GM18508 (cell line): ENCODE measurements at regions not wholly inside any gene's neighbourhood (a gene's known extent, or its start where the extent isn't known, plus 50 kb on each side); places are given as distances from the start of the nearest gene placed in this dataset.
"Not testable (repeated sequence)": the region's sequence is repeated elsewhere in the genome, so short reads cannot be mapped to it uniquely, and the experiment has no call there.

ENCODE experiments used
- ATAC-seq: cut with Tn5 transposase; IDR thresholded peaks from one replicate; pipeline ENCODE4 v1.9.1; 2021; ENCODE audit warnings: moderate number of reproducible peaks; ENCODE audit not compliant: insufficient read depth, unreplicated experiment

GRCh38 chr2:217014328-217015105 is 154.7 kb upstream of the TNP1 start:
- ATAC-seq = no peak

- no peak for ATAC-seq
Measured at GRCh38 chr2:217013926-217014325, 154.1 kb upstream of the TNP1 start.

DNA sequence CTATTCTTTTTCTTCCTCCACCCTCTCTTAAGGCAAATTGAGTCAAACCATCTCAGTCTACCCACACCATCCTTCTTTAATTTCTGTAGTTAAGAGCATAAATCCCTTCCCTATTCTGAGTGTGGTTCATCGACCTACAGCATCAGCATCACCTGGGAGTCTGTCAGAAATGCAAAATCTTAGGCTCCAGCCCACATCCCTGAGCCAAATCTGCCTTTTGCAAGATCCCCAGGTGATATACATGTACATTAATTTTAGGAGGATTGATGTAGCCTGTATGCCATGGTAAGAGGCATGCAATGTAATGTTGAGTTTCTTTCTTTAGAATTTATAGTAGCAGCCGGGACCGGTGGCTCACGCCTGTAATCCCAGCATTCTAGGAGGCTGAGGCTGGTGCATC is 151.7 kb upstream of the TNP1 start:
- ATAC-seq = no peak

- no peak for ATAC-seq
Measured at GRCh38 chr2:217010173-217010572, 150.3 kb upstream of the TNP1 start.

- ATAC-seq = no peak
Measured at GRCh38 chr2:217008794-217009193, 148.9 kb upstream of the TNP1 start.

DNA sequence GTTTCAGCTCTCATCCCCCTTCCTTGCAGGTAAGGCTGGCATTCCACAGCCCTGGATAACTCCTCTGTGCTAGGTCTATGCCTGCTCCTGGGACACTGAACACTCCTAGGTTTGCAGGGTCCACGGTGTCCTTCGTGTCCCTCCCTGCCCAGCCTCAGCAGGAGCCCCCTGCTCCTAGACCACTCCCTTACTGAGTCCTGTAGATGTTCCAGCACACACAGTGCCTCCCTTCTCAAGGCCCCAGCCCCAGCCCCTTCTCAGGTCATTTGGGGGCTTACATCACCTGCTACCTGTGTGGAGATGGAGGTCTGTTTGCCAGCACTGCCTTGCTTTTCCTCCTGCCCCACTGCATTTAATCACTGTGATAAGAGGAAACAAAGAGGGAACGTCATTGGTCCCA is 146.4 kb upstream of the TNP1 start:
- ATAC-seq = no peak

DNA sequence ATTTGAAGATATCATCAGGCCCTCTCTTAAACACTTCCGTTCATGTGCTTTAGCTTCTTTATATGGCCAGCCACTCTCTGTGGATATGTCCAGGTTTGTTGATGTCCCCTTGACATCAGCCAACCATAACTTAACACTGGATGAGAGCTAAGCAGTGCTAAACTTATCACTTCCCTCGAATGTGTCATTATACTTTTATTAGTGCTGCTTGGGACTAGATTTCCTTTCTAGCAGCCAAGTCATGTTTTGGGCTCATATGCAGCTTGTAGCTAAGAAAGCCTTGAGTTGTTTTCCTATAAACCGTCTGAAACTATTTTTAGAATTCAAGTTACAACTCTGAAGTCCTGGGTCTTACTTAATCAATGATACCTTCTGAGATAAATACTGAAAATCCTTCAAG is 144.8 kb upstream of the TNP1 start:
- no peak for ATAC-seq

DNA sequence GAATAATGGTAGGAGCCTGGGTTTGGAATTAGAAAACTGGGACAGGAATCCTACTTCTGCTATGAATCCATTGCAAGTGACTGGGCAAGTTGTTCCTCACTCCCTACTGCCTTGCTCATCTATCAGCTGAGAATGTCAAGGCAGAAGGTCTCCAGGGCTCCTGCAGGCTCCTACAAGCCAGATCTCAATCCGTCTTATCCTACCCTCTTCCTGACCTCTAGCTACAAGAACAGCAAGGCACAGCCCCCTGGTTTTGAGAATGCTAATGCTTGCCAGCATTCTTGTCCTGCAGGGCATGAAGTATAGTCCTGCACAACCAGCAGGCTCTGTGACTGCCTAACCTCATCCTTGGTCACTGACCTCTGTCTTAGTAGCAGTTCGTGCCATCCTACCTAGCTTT is 141.9 kb upstream of the TNP1 start:
- no peak for ATAC-seq

- ATAC-seq = no peak
Measured at GRCh38 chr2:217000406-217000805, 140.5 kb upstream of the TNP1 start.

DNA sequence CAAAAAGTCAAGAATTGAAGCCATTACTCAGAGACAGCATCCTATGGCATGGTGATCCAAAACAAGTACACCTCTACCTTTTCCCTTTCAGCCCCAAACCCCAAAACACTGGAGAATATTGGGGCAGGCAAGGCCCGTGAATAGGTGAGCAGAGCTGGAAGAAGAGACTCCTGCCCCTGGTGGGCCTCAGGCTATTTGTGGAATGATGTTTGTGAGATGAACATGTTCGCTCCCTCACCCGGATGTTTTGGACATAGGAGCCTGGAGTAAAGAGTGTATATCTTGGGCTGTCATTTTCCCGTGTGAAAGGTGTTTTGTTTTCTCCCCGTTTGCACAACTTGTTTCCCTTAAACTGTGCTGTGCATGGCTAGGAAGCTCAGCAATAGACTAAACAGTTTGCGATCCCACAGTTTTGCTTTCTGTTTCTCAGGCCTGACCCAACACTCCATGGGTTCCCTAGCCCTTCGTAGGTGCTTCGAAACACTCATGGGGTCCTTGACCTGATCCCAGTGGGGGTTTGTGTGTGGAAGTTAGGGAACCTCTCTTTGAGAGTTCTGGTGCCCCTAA is 136.5 kb upstream of the TNP1 start:
- no peak for ATAC-seq

GRCh38 chr2:216994353-216994854 is 134.5 kb upstream of the TNP1 start:
- ATAC-seq = no peak

GRCh38 chr2:216992056-216992675 is 132.3 kb upstream of the TNP1 start:
- ATAC-seq = no peak

DNA sequence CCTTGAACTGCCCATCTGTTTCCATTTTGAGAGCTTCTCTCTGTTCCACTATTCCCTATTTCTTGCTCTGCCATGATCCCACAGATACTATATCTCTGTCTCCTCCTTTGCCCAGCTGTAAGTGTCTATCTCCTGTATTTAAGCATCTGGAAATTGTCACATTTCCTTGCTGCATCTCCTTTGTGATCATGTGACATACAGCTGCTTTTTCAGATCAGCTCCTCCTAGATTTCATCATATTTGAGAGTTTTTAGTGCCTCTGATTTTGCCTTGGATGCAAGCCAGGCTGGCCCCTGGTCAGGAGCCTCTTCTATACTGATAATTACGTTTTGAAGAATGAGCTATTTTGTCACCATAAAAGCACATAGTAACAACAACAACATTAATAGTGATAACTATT is 131.7 kb upstream of the TNP1 start:
- ATAC-seq = no peak

DNA sequence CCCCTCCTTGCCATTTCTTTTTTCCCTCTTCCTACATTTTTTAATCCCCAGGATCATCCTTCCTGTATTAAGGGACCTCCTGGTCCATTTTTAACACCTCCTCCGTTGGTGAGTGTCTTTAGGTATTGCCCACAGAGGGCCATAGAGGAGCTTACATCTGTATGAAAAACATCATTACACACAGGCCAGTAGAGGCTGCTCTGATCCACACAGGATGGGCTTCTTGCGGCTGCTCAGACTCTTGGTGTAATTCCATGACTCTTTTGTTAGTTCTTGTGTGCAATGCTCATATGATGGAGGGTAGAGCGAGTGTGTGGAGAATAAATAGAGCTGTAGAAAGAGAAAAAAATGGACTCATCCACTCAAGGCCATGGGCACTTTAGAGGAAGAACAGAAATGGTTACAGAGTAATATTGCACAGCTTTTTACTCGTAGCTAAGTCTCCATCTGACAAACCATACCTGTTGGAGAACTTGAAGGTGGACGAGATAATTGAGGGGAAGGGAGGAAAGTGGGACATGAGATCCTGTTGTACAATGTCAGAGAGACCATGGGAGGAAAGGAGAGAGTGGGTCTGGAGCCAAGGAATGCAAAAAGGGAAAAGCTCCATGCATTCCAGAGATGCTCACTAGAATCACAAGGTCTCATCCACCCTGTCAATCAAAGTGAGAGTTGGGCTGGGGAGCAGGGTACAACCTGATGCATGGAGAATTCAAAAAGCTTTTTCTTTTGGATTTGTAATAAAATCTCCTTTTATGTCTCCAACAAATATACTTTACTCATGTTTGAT is 129.7 kb upstream of the TNP1 start:
- ATAC-seq = no peak

DNA sequence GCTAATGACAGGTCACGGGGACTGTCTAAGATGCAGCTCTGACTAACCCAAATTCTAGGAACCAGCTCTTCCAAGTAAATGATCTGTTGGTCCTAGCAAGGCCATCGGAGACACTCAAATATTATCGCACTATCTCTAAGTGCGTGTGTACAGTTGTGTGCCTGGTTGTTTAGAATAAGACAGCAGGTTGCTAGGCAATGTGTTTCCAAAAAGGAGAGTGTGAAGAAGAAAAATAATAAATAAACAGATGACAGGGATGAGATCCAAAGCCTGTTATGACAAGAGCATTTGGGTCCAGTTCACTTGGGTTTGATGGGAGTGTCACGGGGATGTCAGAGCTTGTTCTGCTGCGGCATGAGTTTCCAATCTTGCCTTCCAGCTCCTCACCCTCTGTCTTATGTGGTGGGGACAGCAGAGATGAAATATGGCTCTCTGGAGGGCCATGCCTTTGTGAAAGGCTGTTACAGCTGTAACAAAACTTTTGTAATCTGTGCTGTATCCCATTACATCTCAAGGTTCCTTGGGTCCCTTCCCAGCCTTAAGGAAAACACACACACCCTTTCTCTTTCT is 127.5 kb upstream of the TNP1 start:
- no peak for ATAC-seq

DNA sequence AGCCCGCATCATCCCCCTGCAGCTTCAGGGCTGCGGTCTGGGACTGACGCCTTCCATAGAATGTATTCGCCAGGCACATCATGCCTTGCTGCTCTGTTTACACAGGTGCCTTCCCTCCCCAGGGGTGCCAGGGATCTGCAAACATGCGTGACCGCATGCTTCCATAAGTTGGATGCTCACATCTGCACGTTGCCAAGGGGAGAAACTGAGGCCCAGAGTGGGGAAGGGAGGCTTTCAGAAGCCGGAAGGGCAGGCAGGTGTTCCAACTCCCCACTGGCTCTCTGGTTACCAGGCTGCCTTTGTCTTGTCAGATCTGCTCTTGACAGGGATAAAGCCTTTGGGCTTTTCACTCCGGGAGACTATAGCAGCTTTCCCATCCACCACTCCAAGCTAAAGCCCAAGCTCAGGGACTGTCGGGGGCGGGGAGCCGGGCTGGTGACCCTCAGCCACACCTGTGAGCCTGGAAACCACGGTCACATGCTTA is 125.8 kb upstream of the TNP1 start:
- no peak for ATAC-seq

GRCh38 chr2:216984937-216985336 is 125.1 kb upstream of the TNP1 start:
- no peak for ATAC-seq

- not testable (repeated sequence) for ATAC-seq
Measured at GRCh38 chr2:216981951-216982350, 122.1 kb upstream of the TNP1 start.

GRCh38 chr2:216980510-216980909 is 120.6 kb upstream of the TNP1 start:
- not testable (repeated sequence) for ATAC-seq
